Midbrain (tissue), 1 donor: ENCODE measurements at regions not wholly inside any gene's neighbourhood (a gene's known extent, or its start where the extent isn't known, plus 50 kb on each side); places are given as distances from the start of the nearest gene placed in this dataset.

Source experiments
- DNase-seq: peaks from one replicate; lab custom pipeline; 2025; lab: John Stamatoyannopoulos, UW

DNA sequence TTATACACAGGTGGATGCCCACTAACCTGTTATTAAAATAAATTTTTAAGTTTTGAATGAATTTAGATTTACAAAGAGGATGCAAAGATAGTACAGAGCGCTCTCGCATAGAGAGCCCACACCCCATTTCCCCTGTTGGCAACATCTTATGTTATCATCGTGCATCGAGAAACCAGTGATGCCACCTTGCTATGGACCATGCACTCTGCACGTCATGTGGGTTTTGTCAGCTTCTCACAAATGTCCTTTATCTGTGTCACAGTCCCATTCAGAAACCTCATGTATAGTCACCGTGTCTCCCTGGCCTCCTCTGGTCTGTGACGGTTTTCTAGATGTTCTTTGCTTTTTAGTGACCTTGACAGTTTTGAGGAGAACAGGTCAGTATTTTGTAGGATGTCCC lies 60.0 kb downstream of the ING1 start:
- no peak for DNase-seq

DNA sequence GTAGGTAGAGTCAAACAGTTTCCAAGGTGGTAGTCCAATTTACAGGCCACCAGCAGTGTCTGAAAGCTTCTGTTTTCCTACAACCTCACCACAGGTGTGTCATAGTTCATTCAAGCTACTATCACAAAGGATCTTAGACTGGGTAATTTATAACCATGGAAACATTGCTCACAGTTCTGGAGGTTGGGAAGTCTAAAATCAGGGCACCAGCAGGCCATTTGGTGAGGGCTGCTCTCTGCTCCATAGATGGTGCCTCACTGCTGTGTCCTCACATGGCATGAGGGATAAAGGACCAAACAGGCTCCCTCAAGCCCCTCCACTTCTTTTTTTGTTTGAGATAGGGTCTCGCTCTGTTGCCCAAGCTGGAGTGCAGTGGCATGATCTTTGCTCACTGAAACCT lies 60.6 kb downstream of the ING1 start:
- no peak for DNase-seq

DNA sequence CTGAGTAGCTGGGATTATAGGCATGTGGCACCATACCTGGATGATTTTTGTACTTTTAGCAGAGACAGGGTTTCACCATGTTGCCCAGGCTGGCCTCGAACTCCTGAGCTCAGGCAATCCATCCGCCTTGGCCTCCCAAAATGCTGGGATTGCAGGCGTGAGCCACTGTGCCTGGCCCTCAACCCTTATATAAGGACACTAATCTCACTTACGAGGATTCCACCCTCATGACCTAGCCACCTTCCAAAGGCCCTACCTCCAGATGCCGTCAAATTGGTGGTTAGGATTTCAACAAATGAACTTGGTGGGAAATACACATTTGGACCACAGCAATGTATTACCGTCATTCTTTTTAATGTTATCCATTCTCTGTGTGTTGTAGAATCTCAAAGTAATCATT lies 61.0 kb downstream of the ING1 start:
- no peak for DNase-seq

DNA sequence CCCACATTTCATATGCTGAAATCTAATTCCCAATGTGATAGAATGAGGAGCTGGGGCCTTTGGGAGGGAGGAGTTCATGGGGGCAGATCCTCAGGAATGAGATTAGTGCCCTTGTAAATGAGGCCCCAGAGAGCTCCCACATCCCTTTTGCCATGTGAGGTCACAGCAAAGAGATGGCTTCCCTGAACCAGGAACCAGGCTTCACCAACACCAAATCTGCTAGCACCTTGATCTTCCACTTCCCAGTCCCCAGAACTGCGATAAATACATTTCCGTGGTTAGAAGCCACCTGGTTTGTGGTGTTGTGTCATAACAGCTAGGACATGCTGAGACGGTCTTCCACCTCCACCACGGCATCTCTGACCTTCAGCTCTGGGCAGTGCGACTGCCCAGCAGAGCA lies 62.1 kb downstream of the ING1 start:
- no peak for DNase-seq

DNA sequence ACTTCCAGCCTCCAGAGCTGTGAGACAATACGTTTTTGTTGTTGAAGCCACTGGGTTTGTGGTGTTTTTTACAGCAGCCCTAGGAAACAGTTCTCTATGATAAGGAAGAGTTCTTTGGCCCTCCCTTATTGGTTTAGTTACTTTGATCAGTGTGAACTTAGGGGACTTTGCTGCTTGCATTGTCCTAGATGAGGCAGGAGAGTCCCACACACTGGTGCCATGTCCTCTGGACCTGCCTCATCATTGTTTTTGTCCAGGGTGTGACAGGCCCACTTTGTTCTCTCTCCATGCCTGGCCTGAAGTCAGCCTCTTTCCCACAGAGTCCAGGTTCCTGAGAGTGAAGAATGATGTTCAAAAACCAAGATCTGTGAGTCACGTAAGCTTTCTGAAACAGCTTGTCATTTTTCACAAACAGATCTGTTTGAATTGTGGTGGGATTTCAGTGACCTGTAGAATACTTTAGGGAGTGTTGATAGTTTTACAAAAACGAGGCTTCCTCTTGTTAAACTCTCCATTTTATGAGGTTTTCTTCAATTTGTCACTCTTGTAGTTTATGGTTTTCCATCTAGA lies 63.8 kb downstream of the ING1 start:
- DNase-seq = no peak

DNA sequence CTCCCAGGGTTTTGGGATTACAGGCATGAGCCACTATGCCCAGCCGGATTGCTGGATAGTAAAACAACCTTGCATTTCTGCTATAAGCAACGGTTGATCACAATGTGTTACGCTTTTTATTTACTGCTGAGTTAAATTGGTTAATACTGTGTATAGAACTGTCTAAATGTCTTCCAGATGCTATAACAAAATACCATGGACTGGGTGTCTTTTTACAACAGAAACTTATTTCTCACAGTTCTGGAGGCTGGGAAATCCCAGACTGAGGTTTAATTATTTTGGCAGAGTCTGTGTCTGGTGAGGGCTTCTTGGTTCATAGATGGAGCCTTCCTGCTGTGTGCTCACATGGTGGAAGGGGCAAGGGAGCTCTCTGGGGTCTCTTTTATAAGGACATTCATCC lies 65.5 kb downstream of the ING1 start:
- no peak for DNase-seq

DNA sequence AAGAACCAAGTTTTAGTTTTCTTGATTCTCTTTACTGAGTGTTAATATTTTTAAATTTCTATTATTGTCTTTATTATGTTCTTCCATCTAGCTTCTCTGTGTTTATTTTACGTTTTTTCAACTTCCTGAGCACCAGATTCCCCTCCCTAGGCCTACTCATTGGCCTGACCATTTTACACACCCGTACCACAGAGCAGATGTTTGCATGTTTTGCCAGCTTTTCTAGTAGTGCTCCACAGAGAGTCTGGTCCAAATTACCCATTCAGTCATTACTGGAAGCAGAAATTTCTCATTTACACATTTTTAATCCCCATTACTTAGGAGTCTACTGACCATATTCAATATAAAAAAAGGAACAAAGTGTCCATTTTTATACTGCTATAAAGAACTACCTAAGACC lies 66.9 kb downstream of the ING1 start:
- DNase-seq = no peak

DNA sequence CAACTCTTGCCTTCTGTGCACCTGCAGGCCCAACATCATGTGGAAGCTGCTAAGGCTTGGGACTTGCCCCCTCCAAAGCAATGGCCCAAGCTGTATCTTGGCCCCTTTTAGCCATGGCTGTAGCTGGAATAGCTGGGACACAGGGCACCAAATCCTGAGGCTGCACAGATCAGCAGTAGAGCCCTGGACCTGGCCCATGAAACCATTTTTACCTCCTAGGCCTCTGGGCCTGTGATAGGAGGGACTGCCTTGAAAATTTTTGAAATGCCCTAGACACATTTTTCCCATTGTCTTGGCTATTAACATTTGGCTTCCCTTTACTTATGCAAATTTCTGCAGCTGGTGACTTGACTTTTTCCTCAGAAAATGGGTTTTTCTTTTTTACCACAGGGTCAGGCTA lies 68.7 kb downstream of the ING1 start:
- no peak for DNase-seq

DNA sequence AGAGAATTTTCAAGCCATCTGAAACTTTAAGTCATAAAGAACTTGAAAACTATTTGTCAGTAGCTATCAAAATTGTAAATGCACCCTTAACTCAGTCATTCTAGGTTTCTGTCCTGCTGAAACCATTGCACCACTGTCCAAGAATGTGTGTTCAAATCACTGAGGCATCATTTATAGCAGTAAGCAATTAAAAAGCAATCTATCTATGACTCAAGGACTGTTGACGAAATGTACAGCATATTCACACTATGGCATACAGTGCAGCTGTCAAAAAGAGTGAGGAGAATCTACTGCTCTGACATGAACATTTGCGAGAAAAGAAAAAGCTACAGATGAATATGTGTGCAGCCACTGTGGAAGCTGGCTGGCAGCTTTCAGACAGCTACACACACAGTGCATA lies 71.2 kb downstream of the ING1 start:
- no peak for DNase-seq

DNA sequence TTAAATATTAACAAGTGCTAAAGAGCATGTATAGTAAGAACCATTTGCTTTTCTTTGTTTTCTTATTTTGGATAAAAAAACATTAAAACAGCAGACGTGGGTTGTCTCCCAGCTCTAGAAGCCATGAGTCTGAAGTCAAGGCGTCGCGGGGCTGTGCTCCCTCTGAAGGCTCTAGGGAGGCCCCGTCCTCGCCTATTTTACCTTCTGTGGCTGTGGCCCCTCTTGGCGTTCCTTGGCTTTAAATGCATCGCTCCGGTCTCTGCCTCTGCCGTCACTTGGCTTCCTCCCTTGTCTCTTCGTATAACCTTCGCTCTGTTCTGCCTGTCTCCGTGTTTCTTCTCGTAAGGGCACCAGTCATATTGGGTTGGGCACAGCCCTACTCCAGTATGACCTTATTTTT lies 75.3 kb downstream of the ING1 start:
- DNase-seq = no peak

DNA sequence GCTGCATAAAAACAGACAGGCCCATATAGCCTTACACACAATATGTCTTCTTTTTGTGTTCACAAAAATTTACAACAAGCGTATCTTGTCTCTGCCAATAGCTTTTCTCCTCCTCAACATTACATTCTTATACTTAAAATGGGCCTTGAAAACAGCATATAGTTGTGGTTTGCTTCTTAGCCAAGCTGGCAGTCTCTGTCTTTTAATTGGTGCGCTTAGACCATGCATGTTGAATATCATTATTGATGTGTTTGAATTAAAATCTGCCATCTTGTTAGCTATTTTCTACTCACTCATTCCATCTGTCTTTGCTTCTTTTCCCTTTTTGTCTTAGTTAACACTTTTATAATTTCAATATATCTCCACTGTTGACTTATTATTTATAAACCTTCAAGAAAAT lies 76.4 kb downstream of the ING1 start:
- no peak for DNase-seq

DNA sequence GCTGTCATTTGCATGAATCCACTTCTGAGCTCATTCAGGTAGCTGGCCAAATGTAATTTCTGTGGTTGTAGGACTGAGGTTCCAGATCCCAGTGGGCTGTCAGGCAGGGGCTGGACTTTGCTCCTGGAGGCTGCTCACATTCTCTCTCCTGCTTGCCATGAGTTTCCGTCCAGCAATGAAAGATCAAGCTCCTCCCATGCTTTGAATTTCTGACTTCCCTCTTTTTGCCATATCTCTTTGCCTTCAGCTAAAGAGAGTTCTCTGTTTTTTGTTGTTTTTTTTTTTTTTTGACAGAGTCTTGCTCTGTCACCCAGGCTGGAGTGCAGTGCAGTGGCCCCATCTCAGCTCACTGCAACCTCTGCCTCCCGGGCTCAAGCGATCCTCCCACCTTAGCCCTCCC lies 76.9 kb downstream of the ING1 start:
- no peak for DNase-seq

DNA sequence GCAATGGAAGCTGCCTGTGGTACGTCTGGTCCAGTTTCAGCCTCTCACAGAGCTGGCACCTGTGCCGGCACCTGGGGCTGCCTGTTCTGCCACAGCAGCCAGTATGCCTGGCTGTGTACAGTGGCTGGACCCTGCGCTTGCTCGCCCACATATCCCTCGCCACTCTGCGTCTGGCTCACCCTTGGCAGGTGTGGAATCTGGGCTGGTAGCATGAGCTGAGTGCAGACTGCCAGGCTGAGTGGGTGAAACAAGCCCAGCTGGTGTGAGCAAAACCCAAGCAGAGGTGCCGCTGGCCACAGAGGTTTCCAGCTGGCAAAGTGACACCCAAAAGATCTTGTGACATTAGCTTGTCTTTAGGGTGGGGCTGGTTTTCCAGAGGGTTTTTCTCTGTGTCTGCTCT lies 80.7 kb downstream of the ING1 start:
- no peak for DNase-seq

DNA sequence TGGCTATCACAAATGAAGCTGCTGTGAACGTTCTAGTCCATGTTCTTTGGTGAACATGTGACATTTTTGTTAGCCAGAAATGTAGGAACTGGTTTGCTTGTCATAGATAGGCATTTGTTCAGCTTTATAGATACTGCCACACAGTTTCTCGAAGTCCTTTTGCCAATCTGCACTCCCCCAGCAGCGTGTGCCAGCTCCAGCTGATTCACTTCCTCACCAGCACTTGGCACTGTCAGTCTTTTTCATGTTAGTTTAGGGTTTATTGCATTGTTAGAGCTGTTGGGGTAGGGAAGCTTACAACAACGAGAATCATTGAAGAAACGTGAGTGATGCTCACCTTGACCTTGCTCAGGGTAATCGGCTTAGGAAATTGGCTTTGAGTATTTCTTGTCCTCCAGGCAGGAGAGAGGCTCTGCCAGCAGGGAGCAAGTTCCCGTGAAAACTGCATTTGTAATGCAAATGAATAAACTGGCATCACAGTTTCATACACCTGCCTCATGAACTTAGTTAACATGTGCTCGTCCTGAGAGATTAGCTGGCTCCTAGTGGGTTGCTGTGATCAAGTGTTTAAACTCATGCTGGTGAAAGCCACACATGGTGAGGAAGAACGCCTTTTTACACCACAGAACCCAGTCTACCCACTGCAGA lies 83.9 kb downstream of the ING1 start:
- no peak for DNase-seq

DNA sequence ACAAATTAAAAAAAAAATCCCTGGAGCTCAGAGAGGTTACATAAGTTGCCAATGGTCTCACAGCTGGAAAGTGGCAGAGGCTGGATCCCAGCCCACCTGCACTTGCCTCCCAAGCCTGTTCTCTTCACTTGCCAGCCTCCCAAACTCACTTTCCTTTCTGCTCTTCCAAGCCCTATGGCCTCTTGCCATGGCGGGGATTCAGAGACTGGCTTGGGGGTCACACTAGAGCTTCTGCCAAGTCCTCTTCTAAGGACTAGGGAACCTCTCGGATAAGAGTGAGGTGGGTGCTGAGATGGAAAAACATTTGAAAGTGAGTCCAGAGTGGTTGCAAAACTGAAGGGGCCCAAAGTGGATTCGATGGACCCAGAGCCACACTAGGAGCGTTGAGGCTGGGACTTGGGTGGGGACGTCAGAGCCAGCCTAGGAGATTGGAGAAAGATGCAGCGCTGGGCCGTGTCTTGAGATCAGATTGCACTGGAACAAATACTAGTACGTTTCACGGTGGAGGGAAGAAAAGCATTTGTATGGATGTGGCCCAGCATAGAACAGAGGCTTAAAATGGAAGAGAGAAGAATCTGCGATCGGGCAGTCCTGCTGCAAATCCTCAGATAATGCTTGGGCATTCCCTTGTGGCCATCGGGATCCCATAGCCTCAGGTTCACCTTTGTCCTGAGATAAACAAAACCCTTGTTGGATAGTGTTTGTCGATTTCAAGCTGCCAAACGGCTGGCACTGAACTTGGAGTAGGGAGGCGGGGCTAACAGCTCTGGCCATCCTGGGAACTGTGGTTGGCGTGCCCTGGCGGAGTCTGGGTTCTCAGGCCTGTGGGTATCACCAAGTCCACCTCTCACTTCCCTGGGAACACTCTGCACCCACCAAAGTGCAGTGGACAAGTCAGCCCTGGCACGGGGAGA lies 84.8 kb downstream of the ING1 start:
- DNase-seq = no peak

DNA sequence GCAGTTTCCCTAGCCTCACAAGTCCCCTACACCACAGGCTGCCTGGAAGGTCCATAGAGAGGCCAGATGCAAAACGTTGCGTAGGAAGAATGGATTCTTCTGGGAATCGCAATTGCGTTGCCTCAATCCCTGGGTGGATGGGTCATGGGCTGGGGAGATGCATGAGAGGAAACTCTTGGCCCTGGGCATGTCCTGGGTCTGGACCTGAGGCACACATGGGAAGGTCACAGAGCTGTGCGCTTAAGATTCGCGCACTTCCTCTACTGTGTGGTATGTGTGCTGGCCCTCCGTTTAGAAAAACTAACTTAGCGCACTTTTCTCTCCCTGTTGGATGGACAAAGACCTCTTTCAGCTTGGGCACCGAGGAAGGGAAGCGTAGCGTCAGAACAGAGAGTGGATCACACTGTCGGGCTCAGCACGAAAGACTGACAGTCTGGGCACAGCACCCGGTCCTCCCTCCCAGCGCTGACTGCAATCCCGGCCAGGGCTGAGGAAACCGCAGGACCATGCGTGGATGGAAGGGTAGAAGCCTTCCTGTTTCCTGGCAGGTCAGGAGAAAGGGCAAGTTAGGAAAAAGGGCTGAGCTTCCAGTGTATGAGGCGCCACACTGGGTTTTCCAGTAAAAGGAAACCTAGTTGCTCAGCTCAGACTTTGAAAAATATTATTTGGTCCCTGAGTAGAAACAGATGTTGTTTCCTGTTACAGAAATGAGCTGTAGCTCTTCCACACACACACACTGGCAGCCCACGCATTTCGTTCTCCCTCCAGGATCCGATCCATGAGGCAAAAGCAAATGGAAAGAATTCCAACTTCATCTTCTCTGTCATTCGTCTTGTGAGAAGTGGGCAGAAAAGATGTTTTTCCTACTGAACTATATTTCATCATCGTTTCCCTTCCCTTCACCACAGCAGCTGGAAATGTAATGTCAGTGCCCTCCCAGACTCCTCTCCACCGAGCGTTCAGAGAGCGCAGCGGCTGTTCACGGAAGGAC lies 86.0 kb downstream of the ING1 start:
- no peak for DNase-seq

DNA sequence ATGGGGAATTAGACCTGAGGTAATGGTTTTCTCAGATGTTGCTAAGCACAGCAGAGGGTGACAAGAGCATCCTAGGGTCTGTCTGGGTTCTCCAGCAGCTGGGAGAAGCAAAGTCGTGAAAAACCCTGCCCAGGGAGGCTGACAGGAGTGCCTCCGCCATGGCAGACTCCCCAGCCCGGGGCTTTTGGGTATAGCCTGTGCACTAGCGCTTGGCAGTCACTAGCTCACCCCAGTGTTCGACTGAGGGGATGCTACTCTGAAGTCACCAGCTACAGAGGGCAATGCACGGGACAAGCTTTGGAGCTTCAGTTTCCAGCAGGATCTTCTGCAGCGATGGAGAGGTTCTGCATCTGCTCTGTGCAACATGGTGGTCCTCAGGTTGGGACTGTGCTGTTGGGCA lies 87.5 kb downstream of the ING1 start:
- no peak for DNase-seq

DNA sequence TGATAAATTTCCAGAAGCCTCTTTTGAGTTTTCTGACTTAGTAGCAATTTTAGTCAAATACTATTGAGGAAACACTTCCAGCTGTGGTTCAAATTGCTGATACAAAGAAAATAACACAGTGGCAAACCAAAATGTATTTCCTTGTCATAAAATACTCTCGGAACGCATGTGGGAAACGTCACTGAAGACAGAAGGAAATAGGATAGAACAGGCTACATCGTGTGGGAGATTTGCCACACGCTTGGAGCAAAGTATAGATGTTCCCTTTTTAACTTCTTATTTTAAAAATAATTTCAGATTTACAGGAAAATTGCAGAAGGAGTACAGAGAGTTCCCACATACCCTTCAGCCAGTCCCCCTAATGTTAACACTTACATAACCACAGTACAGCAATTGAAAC lies 88.8 kb downstream of the ING1 start:
- DNase-seq = no peak

DNA sequence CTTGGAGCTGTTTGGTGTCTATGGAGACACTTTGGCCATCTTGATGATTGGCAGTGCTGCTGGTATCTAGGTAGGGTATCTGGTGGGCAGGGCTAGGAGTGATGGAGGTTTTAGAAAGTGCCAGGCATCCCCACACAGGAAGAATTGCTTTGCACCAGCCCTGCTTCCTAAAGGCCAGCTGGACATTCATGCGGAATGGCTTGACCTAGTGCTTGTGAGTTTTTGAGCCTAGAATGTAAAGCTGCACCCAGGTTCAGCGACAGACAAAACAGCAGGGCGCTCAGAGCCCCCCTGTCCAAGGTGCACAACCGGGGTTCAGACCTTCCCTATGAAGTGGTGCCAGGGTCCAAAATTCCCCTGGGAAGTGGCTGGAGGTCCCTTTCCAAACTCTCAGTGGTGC lies 93.1 kb downstream of the ING1 start:
- DNase-seq = no peak

DNA sequence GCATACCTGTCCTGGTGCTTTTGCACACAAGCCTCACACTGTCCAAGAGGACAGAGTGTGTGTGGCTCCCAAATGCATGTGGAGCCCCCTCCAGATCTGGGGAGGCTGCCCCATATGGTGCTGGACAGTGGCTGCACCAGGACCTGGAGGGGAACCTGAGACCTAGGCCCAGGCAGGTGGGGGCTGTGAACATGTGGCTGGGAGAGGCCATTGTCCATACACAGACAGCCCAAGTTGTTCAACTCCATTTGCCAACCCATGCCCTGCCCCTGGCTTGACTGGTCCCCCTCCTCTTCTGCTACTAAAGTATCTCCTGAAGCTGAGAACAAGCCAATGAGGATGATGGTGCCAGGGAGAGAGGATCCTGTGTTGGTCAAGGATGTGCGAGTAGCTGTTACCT lies 94.0 kb downstream of the ING1 start:
- no peak for DNase-seq

DNA sequence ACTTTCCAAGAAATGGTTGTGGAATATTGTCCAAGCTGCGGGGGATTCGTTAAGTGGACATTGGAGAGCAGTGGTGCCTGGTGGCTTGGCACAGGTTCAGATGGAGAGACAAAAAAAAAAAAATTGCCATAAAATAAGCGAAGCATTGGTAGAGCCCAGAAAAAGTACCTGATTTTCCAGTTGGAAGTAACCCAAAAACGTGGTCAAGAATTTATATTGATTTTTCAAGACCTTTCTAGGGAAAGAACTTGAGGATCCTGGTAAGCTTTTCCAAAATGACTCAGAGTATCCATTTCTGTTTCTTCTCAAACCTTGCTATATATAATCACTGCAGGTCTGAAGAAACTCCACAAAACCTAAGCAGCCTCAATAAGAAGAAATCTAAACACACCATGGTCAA lies 94.6 kb downstream of the ING1 start:
- DNase-seq = no peak

DNA sequence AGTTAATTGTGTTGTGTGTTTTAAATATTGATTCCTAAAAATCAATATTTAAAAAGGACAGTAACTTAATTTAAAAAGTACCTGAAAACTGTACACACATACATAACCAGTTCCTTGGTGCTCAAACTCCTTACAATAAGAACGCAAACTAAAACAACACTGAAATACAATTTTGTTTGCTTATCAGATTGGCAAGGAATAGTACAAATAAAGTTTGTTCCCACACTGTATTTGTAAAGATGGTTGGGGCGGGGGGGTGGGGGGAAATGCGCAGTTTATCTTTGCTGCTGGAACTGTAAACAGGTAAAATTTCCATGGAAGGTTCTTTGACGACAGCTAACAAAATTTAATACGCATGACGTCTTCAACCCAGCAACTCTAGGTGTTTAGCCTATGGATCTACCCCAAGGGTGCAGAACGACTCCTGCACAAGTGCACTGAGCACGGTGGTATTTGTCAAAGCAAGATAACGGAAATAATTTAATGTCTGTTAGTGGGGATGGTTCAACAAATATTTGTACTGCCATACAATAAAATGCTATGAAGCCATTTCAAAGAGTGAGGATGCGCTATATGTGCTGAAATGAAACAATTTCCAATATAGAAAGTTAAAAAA lies 96.5 kb downstream of the ING1 start:
- DNase-seq = no peak
